ENCODE measurements at regions not wholly inside any gene's neighbourhood (a gene's known extent, or its start where the extent isn't known, plus 50 kb on each side); places are given as distances from the start of the nearest gene placed in this dataset.

DNA sequence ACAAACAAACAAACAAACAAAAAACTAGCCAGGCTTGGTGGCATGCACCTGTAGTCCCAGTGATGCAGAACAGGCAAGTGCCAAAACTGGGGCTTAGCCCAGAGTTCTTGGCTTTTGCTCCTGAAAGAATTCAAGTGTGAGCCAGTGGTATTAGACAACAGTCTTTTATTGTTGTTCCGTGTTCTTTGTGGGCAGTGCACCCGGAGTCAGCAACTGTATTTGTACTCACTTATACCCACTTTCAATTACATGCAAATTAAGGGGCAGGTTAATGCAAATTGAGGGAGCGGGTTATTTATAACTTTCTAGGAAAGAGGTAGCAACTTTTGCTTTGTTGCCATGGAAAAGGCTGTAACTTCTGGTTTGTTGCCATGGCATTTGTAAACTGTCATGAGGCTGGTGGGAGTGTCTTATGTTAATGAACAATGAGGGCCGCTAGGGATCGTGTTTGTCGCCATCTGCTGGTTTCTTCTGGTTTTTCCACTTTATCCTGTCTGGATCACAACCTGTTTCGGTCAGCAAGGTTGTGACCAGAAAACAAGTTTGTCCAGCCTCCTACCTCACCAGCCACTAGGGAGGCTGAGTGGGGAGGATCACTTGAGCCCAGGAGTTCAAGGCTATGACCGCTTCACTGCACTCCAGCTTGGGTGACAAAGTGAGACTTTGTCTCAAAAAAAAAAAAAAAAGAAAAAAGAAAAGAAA lies 88.8 kb upstream of the ESX1 start:
- H3K27me3 Mint-ChIP-seq, result peaks cover 4% of the 10 kb centered on the region
- no peaks in the 10 kb centered on the region for H3K4me1 Mint-ChIP-seq
- H3K27ac Mint-ChIP-seq, result no peak overlapping the region
- no peaks in the 10 kb centered on the region for H3K9me3 Mint-ChIP-seq
- H3K4me3 Mint-ChIP-seq, result no peak overlapping the region
- ATAC-seq (replicated peaks), result peak; percentile 64
- no peaks in the 10 kb centered on the region for H3K36me3 Mint-ChIP-seq (ENCODE audit: low read depth)

DNA sequence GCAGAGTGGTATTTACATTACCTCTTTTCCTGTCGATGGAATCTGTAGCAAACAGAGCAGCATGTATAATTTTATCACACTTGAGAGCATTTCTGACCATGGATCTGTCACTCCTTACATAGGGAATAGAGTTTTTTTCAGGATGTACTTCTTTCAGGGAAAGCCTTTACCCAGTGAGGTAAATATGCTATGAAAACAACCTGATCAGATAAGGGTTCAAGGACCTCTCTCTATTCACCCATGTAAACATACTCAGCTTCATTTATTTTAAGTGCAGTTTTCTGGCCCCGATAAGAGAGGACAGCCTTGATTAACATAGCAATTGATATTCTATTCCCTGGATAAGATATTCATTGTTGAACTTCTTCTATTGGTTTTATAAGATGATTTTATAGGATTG lies 87.3 kb upstream of the ESX1 start:
- ATAC-seq (replicated peaks), result no peak
- H3K27ac Mint-ChIP-seq, result no peak overlapping the region
- H3K36me3 Mint-ChIP-seq (ENCODE audit: low read depth), result no peaks in the 10 kb centered on the region
- no peak overlapping the region for H3K4me3 Mint-ChIP-seq
- no peaks in the 10 kb centered on the region for H3K9me3 Mint-ChIP-seq
- peaks cover 4% of the 10 kb centered on the region for H3K27me3 Mint-ChIP-seq
- no peaks in the 10 kb centered on the region for H3K4me1 Mint-ChIP-seq

DNA sequence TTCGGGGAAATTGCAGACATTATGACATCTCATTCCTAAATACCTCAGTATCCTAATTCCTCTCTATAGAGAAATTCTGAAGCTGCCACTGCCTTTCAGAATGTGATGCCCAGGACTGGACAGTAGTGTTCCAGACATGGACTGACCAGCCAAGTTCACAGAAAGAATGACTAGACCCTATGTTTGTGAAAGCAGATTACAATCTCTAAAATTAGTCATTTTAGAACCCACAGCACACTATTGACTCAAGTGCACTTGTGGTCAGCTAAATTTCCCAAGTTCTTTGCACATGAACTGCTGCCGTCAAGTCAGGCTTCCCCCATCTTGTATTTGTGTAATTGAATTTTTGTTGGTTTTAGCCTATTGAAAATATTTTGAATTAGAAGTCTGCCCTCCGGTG lies 81.0 kb upstream of the ESX1 start:
- no peak overlapping the region for H3K4me3 Mint-ChIP-seq
- H3K36me3 Mint-ChIP-seq (ENCODE audit: low read depth), result no peaks in the 10 kb centered on the region
- no peaks in the 10 kb centered on the region for H3K9me3 Mint-ChIP-seq
- peak; percentile 43 for ATAC-seq (replicated peaks)
- H3K4me1 Mint-ChIP-seq, result no peaks in the 10 kb centered on the region
- H3K27me3 Mint-ChIP-seq, result peaks cover 4% of the 10 kb centered on the region
- no peak overlapping the region for H3K27ac Mint-ChIP-seq

DNA sequence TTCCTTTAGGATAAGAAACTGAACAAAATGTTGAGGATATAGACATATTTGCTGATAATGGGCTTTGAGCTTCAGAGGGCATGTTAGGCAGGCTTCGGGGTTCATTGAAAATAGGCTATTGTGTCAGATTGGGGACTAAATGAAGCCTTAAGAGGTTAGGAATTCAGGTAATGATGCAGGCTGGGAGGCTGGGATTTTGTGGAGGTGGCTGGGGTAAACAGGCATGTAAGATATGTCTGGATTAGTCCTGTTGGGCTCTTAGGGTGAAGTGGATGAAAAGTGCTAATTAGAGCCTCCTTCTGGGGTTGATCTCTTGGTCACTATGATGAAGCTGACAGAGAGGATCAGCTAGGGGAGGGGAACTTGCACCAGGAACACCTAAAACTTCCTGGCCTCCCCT lies 80.2 kb upstream of the ESX1 start:
- Mint-ChIP-seq H3K27ac (no peak overlapping the region), H3K27me3 (peaks cover 4% of the 10 kb centered on the region), H3K36me3 (ENCODE audit: low read depth) (no peaks in the 10 kb centered on the region), H3K9me3 (no peaks in the 10 kb centered on the region), H3K4me1 (no peaks in the 10 kb centered on the region), H3K4me3 (no peak overlapping the region)
- ATAC-seq (replicated peaks), result no peak

DNA sequence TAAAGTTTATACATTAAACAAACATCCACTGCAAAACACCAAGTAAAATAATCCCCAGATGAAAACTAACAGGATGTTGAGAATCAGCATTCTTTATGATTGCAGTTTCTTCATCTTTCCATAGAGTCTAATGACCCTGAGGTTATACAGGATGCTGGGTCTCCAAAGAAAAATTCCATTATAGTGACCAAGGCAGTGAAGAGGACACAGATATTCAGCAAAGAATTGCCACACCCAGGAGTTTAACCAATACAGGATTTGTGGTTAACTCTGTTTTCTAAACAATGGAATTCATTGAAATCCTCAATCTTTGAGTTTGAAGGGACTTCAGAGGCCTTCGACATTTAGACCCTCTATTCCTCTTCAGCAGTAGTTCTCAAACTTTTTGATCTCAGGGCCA lies 76.2 kb upstream of the ESX1 start:
- peaks cover 8% of the 10 kb centered on the region for H3K27me3 Mint-ChIP-seq
- no peak overlapping the region for H3K4me3 Mint-ChIP-seq
- H3K4me1 Mint-ChIP-seq, result no peaks in the 10 kb centered on the region
- H3K27ac Mint-ChIP-seq, result no peak overlapping the region
- no peaks in the 10 kb centered on the region for H3K9me3 Mint-ChIP-seq
- ATAC-seq (replicated peaks), result no peak
- H3K36me3 Mint-ChIP-seq (ENCODE audit: low read depth), result no peaks in the 10 kb centered on the region

DNA sequence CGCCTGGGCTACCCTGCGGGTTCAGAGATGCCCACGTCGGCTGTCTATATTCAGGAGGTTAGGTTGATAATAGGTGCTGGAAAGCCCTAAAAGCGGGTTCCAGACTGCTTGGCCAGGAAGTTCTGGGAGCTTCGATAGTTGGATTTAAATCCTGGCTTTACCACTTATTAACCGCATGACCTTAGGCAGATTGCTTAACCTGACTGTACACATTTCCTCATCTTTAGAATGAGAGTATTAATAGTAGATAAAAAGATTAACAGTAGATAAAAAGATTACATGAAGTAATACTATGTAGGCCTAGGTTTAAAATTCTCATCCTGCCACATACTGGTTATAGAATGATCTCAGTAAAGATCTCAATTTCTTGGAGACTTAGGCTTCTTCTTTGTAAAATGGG lies 75.0 kb upstream of the ESX1 start:
- ATAC-seq (replicated peaks), result no peak
- Mint-ChIP-seq H3K27me3 (peaks cover 16% of the 10 kb centered on the region), H3K36me3 (ENCODE audit: low read depth) (no peaks in the 10 kb centered on the region), H3K4me3 (no peak overlapping the region), H3K9me3 (no peaks in the 10 kb centered on the region), H3K4me1 (no peaks in the 10 kb centered on the region), H3K27ac (no peak overlapping the region)

DNA sequence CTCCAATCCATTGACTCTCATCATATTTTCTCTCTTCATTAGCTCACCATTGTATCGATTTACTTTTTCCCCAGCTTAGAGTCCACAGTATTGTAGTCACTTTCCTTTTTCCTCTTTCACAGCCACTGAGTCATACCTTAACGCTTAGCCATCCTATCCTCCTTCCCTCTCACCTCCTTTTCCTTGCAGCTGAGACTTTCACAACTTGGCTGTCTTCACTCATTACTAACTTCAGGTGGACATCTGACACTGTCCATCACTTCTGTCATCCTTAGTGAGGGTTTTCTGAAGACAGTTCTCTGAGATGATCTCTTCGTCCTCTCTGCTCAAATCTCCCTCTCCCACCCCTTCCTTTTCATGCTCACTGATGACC lies 70.5 kb upstream of the ESX1 start:
- H3K27me3 Mint-ChIP-seq, result peaks cover 23% of the 10 kb centered on the region
- no peak overlapping the region for H3K27ac Mint-ChIP-seq

DNA sequence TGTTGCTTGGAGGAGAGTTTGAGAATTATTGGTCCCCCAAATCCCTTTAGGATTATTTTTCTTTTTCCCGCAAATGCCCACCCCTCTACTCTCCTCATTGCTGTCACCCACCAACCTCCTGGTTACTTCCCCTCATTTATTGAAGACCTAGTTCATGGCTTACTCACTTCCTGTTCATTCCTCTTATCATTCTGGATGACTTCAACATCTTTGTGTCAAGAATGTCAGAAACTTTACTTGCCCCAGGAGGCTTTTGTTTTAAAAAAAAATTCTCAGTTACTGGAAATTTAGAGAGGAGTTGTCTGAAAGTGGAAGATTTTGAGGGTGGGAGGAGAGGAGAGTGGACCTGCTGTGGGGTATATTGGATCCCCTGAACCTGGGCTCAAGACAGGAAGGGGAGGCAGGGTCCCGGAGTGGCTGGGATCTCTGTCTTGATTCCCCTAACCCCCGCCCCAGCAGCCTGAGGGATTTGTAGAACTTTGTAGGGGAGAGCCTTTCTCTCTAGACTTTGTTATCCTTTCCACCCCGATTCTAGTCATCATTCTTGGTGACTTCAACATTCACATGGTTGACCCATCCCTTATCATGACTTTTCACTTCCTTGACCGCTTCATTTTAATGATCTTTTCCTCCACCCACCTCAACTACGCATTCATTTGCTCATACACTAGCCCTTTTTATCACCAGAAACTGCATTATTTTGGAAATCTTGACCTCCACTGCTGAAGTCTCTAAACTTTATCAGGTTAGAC lies 69.9 kb upstream of the ESX1 start:
- Mint-ChIP-seq H3K27ac (no peak overlapping the region), H3K4me3 (no peak overlapping the region), H3K9me3 (no peaks in the 10 kb centered on the region), H3K27me3 (peaks cover 23% of the 10 kb centered on the region), H3K36me3 (ENCODE audit: low read depth) (no peaks in the 10 kb centered on the region), H3K4me1 (no peaks in the 10 kb centered on the region)
- ATAC-seq (replicated peaks), result no peak

More for the DNA sequence above, 70.5 kb upstream of the ESX1 start:
- Mint-ChIP-seq H3K4me1 (no peaks in the 10 kb centered on the region), H3K36me3 (ENCODE audit: low read depth) (no peaks in the 10 kb centered on the region), H3K4me3 (no peak overlapping the region), H3K9me3 (no peaks in the 10 kb centered on the region)
- ATAC-seq (replicated peaks), result no peak

DNA sequence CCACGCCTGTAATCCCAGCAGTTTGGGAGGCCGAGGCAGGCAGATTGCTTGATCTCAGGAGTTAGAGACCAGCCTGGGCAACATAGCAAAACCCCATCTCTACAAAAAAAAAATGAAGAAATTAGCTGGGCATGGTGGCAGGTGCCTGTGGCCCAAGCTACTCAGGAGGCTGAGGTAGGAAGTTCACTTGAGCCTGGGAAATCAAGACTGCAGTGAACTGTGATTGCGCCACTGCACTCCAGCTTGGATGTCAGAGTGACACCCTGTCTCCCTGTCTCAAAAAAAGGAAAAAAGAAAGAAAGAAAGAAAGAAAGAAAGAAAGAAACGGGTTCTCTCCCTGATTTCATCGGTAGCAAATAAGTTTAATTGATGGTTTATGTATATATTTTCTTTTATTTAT lies 64.6 kb upstream of the ESX1 start:
- H3K27ac Mint-ChIP-seq, result no peak overlapping the region

DNA sequence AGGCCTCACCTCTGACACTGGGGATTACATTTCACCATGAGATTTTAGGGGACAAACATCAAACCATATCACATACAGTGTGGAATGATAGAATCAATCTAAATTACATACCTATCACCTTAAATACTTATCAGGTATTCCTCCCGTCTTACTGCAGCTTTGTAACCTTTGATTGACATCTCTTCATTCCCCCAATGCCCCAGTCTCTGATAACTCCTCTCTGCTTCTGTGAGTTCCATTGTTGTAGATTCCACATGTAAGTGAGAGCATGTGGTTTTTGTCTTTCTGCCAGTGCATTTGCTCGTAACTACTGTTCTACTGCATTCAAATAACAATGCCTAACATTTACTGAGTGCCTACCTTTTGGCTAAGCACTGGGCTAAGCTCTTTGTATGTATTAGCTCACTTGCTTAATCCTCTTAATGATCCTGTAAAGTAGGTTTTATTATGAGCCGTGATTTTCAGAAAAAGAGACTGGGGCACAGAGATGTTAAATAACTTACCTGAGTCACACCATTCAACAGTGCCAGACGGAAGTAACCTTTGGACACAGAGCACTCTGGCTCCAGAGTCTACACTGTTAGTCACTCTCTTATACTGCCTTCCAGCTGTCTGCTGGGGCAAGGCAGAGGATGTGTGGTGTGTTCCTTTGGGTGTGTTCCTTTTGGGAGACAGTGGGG lies 63.7 kb upstream of the ESX1 start:
- no peak for ATAC-seq (replicated peaks)
- H3K4me3 Mint-ChIP-seq, result no peak overlapping the region
- peaks cover 8% of the 10 kb centered on the region for H3K27me3 Mint-ChIP-seq
- no peaks in the 10 kb centered on the region for H3K9me3 Mint-ChIP-seq
- H3K27ac Mint-ChIP-seq, result no peak overlapping the region
- no peaks in the 10 kb centered on the region for H3K36me3 Mint-ChIP-seq (ENCODE audit: low read depth)
- H3K4me1 Mint-ChIP-seq, result no peaks in the 10 kb centered on the region

More for the DNA sequence above, 64.6 kb upstream of the ESX1 start:
- H3K4me1 Mint-ChIP-seq, result no peaks in the 10 kb centered on the region
- H3K9me3 Mint-ChIP-seq, result no peaks in the 10 kb centered on the region
- ATAC-seq (replicated peaks), result no peak
- H3K27me3 Mint-ChIP-seq, result peaks cover 11% of the 10 kb centered on the region
- H3K36me3 Mint-ChIP-seq (ENCODE audit: low read depth), result no peaks in the 10 kb centered on the region
- no peak overlapping the region for H3K4me3 Mint-ChIP-seq

DNA sequence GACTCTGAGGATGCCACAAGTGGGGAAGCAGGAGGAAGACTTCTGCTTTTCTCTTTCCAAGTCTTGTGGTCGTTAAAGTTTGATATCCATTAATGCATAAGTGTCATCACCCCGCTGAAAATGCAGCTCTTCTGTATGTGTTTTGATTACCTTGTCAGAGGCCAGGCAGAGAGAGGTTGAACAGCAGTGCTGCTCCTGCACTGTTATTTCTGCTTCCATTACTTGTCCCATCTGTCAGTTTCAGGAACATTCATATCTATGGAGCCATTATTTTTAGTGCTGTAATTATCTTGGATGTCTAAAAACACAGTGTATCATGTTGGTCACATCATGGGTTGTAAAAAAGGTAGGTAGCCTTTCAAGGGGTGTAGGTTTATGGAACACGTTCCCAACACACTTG lies 62.0 kb upstream of the ESX1 start:
- peaks cover 5% of the 10 kb centered on the region for H3K27me3 Mint-ChIP-seq
- no peak overlapping the region for H3K4me3 Mint-ChIP-seq
- H3K36me3 Mint-ChIP-seq (ENCODE audit: low read depth), result no peaks in the 10 kb centered on the region
- no peak overlapping the region for H3K27ac Mint-ChIP-seq
- ATAC-seq (replicated peaks), result no peak
- no peaks in the 10 kb centered on the region for H3K4me1 Mint-ChIP-seq
- H3K9me3 Mint-ChIP-seq, result no peaks in the 10 kb centered on the region

DNA sequence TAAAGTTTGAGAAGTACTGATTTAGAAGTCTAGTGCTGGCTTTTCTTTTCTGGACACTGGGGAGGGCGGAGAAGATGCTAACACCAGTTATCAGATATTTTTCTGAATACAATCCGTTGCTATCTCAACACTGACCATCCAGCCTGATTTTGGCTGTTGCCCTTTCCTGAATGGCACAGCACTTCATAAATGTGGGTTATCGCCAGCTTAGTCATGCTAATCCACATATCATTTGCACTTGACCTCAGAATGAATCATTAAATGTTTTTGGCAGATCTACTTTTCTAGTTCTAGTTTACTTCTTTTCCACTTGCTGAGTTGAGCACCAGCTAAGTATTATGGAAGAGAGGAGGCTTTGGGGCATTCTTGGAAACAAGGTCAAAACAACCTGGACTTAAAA lies 60.8 kb upstream of the ESX1 start:
- H3K9me3 Mint-ChIP-seq, result no peaks in the 10 kb centered on the region
- H3K27me3 Mint-ChIP-seq, result peaks cover 4% of the 10 kb centered on the region
- no peaks in the 10 kb centered on the region for H3K4me1 Mint-ChIP-seq
- H3K4me3 Mint-ChIP-seq, result no peak overlapping the region
- ATAC-seq (replicated peaks), result no peak
- no peak overlapping the region for H3K27ac Mint-ChIP-seq
- no peaks in the 10 kb centered on the region for H3K36me3 Mint-ChIP-seq (ENCODE audit: low read depth)

DNA sequence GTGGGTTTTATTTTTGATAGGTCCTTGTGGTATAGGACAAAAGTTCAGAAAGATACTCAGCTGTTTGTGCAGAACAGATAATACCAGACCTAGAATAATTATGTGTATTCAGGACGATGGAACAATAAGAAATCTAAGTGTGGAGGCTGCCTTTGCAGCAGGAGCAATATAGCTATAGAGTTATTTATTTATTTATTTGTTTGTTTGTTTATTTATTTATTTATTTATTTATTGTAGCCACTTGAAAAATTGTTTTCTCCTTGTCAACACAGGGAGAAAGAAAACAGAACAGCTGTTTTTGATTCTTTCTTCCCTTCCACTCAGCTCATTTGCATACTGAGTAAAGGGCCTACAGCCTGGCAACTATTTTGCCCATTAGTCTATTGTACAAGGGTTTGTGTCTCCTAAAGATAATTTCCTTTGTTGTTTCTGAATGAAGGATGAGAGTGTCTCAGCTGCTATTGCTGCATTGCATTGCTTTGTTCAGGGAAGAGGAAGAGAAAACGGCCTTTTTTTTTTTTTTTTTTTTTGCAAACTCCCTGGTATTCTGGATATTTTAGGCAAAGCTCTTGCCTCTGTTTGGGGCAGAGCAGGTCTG lies 56.0 kb upstream of the ESX1 start:
- ATAC-seq (replicated peaks), result no peak
- no peak overlapping the region for H3K27ac Mint-ChIP-seq

DNA sequence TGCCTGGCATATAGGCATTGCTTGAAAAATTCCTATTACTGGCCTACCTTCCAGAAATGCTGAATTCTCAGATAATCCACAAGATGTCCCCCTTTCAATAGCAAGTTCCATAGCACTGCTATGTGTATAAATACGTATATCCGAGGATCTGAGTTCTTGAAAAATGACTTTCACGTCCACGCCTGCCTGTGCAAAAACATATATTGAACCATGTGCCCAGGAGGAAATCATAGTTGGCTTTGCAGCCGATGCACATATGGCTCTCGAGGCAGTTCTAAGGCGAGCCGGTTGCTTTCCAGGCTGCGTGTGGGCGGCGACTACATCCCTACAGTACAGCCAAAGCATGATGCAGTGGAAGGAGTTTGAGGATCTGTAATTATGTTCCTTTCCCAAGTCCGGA lies 55.4 kb upstream of the ESX1 start:
- Mint-ChIP-seq H3K36me3 (ENCODE audit: low read depth) (no peaks in the 10 kb centered on the region), H3K4me1 (no peaks in the 10 kb centered on the region), H3K4me3 (no peak overlapping the region), H3K27ac (no peak overlapping the region), H3K27me3 (no peaks in the 10 kb centered on the region), H3K9me3 (no peaks in the 10 kb centered on the region)
- ATAC-seq (replicated peaks), result no peak

More for the DNA sequence above, 56.0 kb upstream of the ESX1 start:
- no peaks in the 10 kb centered on the region for H3K36me3 Mint-ChIP-seq (ENCODE audit: low read depth)
- H3K27me3 Mint-ChIP-seq, result no peaks in the 10 kb centered on the region
- no peaks in the 10 kb centered on the region for H3K9me3 Mint-ChIP-seq
- H3K4me3 Mint-ChIP-seq, result no peak overlapping the region
- no peaks in the 10 kb centered on the region for H3K4me1 Mint-ChIP-seq

DNA sequence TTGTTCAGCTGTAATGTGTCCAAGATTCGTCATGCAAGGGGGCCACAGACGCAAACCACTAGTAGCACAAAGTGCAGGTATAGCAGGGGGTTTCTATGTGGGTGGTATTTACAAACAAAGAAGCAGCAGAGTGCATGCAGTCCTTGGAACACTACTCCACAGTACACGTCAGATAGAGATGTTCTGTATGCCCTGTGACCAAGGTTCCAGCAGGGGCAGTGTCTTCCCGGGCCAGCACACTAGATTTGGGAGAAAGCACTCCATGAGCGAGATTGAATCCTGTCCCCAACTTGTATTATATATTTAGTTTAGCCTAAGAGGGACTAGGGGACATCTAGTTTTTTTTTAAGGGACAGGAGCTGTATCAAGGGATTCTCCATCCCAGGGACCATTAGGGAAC lies 54.4 kb upstream of the ESX1 start:
- no peaks in the 10 kb centered on the region for H3K27me3 Mint-ChIP-seq
- H3K4me3 Mint-ChIP-seq, result no peak overlapping the region
- no peak for ATAC-seq (replicated peaks)
- H3K36me3 Mint-ChIP-seq (ENCODE audit: low read depth), result no peaks in the 10 kb centered on the region
- H3K27ac Mint-ChIP-seq, result no peak overlapping the region
- no peaks in the 10 kb centered on the region for H3K9me3 Mint-ChIP-seq
- no peaks in the 10 kb centered on the region for H3K4me1 Mint-ChIP-seq

Data from activated T-helper 17 cell treated with anti-CD3 and anti-CD28 coated beads, Interleukin-2, amount 50 U/mL, for 72 hours (primary cell).